HG02623 (cell line): ENCODE measurements at regions not wholly inside any gene's neighbourhood (a gene's known extent, or its start where the extent isn't known, plus 50 kb on each side); places are given as distances from the start of the nearest gene placed in this dataset.
"Not testable (repeated sequence)": the region's sequence is repeated elsewhere in the genome, so short reads cannot be mapped to it uniquely, and the experiment has no call there.

Experiments used
- ATAC-seq: cut with Tn5 transposase; IDR thresholded peaks from one replicate; pipeline ENCODE4 v1.9.1; 2021; ENCODE audit warnings: moderate library complexity; ENCODE audit not compliant: unreplicated experiment

DNA sequence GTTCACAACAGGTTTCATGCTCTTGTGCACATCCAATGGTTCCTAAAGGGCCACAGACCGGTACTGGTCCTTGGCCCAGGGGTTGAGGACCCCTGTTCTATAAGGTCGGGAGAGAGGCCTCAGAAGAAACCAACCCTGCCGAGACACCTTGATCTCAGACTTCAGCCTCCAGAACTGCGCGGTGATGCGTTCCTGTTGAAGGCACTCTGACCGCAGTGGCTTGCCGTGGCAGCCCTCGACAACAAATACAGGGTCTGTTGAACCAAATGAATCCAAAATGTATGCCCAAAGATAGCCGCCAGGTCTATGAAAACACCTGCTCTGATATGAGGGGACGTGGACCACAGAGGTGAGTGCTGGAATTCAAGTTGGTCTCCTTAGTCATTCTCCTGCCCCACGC is 389.8 kb downstream of the SEC14L1 start:
- no peak for ATAC-seq

- no peak for ATAC-seq
These were observed 390.2 kb downstream of the SEC14L1 start for GRCh38 chr17:77531002-77531401.

GRCh38 chr17:77531641-77532040 is 390.9 kb downstream of the SEC14L1 start:
- no peak for ATAC-seq

- ATAC-seq: not testable (repeated sequence)
These were observed 392.9 kb downstream of the SEC14L1 start for GRCh38 chr17:77533697-77534096.

DNA sequence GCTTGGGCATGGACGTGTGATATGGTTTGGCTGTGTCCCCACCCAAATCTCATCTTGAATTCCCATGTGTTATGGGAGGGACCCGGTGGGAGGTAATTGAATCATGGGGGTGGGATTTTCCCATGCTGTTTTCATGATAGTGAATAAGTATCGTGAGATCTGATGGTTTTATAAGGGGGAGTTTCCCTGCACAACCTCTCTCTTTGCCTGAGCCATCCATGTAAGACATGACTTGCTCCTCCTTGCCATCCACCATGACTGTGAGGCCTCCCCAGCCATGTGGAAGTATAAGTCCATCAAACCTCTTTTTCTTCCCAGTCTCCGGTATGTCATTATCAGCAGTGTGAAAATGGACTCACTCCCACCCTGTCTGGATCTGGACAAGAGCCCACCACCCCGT is 393.4 kb downstream of the SEC14L1 start:
- no peak for ATAC-seq

- ATAC-seq: no peak
These were observed 394.7 kb downstream of the SEC14L1 start for GRCh38 chr17:77535435-77535834.

DNA sequence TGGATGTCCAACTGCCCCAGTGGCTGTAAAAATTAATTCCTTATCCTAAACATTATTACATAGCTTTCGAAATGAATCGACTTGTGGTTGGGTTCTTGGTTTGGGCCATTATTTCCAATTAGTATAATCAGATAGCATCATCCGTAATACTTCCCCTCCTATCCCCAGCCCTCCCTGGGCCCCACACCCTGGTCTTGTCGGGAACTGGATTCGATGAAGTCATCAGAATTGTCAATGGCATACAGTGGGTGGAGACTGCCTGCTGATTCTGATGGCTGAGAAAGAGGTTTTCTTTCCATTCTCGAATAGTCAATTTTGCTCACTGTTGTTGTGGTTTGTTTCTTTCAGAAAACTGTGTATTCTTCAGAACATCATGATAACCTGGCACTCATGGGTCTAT is 395.1 kb downstream of the SEC14L1 start:
- no peak for ATAC-seq

DNA sequence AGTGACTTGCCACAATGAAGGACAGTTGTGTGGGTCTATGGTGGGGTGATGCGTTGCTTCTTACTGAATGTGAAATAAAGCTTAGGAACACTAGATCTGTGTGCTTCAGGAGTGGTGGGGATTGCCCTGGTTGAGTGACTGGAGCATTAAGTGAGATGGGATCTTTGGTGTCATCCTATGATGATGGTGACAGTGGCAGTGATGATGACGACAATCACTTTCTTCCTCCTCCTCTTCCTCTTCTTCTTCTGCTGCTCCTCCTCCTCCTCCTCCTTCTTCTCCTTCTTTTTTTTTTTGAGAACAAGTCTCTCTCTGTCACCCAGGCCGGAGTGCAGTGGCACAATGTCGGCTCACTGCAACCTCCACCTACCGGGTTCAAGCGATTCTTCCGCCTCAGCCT is 396.8 kb downstream of the SEC14L1 start:
- ATAC-seq: no peak

DNA sequence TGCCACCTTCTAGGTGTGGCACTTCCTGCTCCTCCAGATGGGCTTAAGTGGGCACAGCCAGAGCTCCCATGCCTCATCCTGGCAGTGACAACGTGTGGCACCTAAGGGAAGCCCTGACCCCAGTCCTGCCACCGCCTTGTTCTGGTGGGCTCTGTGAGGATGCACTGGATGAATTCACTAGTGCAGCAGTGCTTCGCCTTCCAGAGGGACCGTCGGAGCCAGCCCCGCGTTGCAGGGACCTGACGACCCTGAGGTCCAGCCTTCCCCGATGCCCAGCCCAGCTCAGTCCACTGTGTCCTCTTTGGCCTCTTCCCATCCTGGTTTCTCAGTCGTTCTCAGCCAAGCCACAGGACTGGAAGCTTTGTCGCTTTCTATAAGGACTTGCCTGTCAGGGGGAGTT is 399.8 kb downstream of the SEC14L1 start:
- no peak for ATAC-seq

DNA sequence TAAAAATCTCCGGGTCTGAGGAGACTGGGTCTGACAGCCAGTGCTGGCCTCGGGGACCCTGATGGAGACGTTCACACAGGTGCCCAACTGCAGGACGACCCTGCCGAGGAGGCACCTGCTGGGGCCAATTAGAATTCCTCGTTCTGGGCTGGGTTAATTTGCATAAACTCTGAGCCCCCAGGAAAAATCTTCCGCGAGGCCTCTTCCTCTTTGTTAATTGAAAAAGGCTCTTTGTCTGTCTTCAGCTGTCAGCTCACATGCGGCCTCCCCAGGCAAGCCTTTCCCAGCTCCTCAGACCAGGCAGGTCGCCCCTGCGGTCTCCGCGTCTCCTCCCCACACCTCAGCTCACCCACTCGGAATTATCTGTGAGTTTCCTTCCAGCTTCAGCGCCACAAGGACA is 400.2 kb downstream of the SEC14L1 start:
- ATAC-seq: no peak

DNA sequence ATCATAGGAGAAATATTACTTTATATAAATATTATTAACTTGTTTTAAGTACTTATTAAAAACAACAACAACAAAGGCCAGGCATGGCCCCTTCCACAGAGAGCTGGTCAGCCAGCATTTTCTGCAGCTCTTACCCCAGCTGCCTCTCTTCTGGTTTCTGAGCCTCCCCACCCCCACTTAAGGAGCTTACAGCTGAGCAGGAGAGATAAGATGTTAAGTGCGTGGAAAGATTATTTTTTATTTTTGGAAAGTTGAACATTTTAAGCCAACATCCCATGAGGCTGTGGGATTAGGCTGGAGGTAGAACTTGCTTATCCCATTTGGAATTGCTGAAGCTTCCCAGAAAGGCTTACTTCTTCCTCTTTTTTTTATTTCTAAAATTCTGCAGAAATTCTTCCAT is 401.2 kb downstream of the SEC14L1 start:
- no peak for ATAC-seq

- ATAC-seq: no peak
These were observed 402.1 kb downstream of the SEC14L1 start for GRCh38 chr17:77542551-77543490.

- ATAC-seq: no peak
These were observed 403.0 kb downstream of the SEC14L1 start for GRCh38 chr17:77543801-77544200.

DNA sequence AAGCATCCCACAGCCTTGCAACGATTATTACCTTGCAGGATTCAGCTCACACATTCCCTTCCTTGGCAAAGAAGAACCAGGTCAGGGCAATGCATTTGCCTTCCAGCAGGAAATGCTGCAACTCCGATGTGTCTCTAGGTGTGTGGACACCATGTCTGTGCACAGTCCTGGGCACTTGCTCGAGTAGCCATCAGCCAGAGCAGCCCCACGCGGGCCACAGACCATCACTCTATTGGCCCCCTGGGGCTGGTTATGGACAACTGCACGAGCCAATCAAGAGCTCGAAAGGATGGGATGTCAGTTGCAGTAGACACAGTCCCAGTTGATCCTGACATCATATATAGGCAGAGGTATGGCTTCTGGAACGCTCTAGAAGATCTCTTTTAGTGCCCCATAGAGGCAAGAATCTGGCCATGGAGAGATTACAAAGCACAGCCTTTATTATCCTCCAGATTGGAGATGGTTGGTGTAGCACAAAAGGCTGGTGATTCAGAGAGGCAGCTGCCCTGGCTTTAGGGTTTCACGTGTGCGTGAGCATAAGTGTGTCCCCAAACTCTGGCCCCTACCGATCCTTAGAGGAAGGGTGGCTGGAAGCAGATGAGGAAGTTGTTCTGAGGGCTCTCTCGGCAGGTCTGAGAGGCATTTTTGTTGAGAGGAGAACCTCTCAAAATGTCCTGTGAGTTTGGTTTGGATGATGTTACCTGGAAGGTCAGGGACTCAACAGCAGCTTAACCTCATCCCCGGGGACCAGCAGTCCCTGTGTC is 403.8 kb downstream of the SEC14L1 start:
- ATAC-seq: no peak

GRCh38 chr17:77546772-77547241 is 406.0 kb downstream of the SEC14L1 start:
- ATAC-seq: no peak

DNA sequence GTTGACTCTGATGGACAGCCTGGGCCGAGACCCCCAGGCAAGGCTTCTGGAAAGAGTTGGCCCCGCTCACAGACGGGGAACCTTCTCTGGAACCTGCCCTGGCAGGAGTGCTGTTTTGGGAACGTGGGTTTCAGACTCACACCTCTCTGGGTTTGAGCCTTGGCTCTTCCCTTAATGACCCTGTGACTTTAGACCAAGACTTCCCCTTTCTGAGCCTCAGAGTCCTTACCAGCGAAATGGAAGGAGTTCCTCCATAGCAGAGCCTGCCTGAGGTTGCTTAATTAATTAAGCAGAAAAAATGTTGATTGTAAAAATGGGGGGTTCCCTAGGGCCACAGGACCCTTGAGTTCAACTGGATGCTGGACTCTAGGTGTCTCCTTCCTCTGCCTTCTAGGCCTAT is 408.2 kb downstream of the SEC14L1 start:
- ATAC-seq: no peak

DNA sequence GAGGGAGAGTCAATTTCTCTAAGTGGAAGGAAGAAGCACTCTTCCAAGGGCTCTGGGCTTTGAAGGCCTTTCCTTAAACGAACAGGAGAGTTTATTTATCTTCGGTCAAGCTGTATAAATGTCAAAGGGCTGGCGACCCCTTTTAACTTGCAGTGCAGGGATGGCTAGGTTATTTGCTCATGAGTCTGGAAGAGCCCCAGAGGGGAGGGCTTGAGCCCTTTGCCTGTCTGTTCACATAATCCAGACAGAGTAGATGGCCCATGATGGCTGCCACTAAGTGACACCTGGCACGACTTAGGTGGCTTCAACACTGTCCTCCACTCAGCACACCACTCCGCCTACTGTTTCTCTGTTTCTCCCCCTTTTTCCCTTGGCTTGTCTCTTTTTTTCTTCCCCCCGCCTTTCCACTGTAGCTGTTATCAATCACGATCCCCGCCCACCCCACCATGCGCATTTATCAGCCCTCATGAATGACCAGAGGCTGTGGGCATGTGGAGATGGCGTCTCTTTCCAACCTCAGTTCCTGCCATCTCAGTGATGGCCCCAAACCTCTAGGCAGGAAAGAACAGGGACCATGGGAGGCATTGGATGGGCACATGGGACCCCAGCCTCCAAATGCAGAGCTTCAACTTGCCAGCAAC is 408.7 kb upstream of the TNRC6C start:
- no peak for ATAC-seq

- ATAC-seq: no peak
These were observed 404.9 kb upstream of the TNRC6C start for GRCh38 chr17:77553459-77554066.

DNA sequence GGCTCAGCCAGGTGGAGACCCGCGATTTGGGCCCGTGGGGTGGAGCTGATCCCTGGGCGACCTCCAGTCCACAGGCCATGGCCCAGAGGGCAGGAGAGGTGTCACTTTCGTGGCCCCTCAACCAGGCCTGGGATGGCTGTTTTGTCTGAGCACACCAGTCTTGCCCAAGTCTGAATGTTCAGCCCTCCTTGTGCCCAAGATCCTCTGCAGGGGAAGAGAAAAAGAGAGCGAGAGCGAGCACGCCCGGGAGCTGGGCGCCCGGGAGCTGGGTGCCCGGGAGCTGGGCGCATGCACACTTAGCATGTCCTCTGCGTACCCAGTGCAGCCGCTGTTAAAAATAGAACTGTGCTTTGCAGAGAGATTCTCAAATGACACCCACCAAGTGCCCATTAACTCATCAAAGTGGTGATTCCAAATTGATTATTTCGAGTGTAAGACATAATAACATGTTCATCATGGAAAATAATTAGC is 403.3 kb upstream of the TNRC6C start:
- no peak for ATAC-seq

GRCh38 chr17:77555741-77556291 is 402.7 kb upstream of the TNRC6C start:
- ATAC-seq: no peak
